Activated T-cell treated with anti-CD3 and anti-CD28 coated beads for 24 hours (primary cell): ENCODE measurements at regions not wholly inside any gene's neighbourhood (a gene's known extent, or its start where the extent isn't known, plus 50 kb on each side); places are given as distances from the start of the nearest gene placed in this dataset.

ENCODE experiments used
- DNase-seq: peaks from one replicate; pipeline ENCODE4 v3.0.0-alpha.2; 2020; ENCODE audit warnings: low read depth

GRCh38 chr6:6376845-6377244 lies 56.4 kb upstream of the F13A1 start:
- no peak for DNase-seq

GRCh38 chr6:6377621-6378020 lies 57.2 kb upstream of the F13A1 start:
- DNase-seq = no peak

DNA sequence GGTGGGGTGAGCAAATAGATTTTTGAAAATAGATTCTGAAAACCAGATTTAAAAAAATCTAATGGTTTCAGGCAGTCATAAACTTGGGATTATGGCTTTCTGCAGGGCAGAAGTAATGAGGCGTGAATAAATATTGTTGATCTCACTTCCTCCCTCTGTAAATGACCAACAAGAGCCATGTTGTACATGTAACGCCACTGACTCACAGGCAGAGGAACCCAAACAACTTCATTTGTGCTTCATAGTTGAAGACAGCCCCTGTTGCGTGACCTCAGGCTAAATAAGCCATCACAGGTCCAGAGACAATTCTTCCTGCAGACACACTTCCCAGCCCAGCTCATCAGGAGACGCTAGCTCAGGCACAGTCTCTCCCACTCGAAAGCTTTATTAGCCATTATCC lies 59.1 kb upstream of the F13A1 start:
- no peak for DNase-seq

- DNase-seq = no peak
Measured at GRCh38 chr6:6384520-6384919, 64.1 kb upstream of the F13A1 start.

- no peak for DNase-seq
Measured at GRCh38 chr6:6386010-6386409, 65.5 kb upstream of the F13A1 start.

GRCh38 chr6:6390849-6391602 lies 70.6 kb upstream of the F13A1 start:
- DNase-seq = no peak

GRCh38 chr6:6392214-6393068 lies 72.0 kb upstream of the F13A1 start:
- DNase-seq = no peak

DNA sequence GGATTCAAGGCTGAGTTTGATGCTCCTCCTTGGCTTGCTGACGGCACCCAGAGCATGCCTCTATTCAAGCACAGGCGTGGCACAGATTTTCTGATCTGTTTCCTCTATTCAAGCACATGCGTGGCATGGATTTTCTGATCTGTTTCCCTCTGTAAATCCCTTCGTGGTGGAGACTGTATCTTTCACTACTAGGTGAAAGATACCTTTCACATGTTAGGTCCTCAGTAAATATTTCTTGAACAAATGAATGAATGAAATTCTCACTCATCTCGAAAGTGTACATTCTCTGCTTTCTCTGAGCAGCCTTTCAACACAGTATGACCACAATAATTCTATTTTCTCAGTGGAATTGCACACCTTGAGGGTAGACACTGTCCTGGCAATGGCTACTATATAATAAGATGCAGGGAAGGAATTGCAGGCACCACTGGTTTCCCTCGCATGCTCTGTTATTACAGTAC lies 72.6 kb upstream of the F13A1 start:
- DNase-seq = no peak

- DNase-seq = no peak
Measured at GRCh38 chr6:6395581-6396197, 75.2 kb upstream of the F13A1 start.

- DNase-seq = no peak
Measured at GRCh38 chr6:6397842-6398241, 77.4 kb upstream of the F13A1 start.

GRCh38 chr6:6399568-6399967 lies 79.1 kb upstream of the F13A1 start:
- DNase-seq = no peak

GRCh38 chr6:6401401-6401800 lies 80.9 kb upstream of the F13A1 start:
- no peak for DNase-seq

- no peak for DNase-seq
Measured at GRCh38 chr6:6402006-6402405, 81.5 kb upstream of the F13A1 start.

DNA sequence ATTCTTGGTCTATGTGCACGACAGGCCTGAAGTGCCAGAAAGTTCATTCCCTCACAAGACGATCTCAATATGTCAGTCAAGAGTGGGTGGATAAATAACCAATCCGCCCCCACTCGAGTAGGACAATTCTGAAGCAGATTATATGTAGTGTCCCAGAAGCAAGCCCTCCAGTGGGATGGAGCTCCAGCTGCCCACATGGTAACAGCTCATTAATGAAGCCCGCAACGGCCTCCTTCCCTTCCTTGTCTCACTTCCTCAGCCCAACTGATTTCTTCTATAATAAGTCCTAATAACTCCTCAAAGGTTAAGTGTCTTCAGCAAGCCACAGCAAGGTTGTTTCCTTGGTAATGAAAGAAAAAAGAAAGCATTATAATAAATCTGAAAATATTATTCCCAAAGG lies 82.1 kb upstream of the F13A1 start:
- no peak for DNase-seq

DNA sequence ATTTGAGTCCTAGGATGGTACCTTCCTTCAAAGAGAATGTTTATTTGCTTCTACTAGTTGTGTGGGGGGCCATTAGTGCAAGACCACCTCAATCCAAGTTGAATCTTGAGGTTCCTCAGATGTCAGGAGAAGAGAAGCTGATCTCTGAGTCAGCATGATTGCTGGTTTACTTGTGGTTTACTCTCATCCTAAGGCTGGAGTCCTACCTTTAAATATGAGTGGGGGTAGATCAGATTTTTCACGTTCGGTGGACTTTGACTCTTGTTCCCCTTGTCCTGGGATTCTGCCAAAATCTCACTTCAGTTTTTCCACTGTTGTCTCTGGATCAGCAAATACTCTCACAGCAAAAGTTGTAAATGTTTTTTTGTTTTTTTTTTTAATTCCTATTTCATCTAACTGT lies 84.6 kb upstream of the F13A1 start:
- no peak for DNase-seq

- DNase-seq = no peak
Measured at GRCh38 chr6:6405997-6406714, 85.7 kb upstream of the F13A1 start.

DNA sequence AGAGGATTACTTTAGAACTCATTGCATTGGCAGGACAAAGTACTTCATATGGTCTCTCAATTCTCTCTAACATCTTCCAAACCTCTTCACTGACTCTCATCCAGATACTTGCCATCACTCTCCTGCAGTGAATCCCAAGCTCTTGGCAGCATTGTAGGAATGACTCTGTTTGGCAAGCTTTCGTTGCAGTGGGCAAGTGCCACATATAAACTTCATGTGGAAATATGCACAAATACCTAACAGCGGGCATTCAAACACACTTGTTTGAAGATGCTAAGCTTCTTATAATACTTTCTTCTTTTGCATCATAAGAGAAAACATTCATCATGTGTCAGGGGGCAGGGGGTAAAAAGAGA lies 86.2 kb upstream of the F13A1 start:
- no peak for DNase-seq

DNA sequence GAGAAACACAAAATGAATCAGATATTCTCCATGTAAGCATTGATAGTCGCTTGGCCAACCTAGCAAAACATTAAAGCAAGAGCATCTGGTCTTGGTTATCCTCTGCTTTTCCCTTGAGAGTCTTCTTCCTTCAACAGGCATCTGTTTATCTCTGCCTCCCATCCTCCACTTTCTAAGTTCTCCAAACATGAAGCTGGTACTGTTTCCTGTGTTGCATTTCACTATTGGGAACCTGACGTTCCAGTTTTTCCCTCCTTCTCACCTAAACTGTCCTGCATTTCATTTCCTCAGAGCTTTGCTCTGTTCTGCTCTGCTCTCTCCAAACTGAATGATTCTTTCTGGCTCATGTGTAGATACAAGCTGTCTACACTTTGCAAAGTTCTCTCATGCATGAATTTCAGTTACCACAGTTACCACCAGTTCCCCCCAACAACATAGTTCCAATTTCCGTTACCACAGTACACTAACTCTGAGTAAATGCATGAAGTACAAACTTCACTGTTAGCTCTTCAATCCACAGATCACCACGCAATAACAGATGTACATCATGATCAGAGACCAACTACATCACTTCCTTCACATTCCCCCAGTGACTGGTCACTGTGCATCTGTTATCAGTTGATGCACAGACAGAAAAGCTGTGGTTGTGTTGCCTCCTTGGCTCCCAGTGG lies 86.7 kb upstream of the F13A1 start:
- no peak for DNase-seq

DNA sequence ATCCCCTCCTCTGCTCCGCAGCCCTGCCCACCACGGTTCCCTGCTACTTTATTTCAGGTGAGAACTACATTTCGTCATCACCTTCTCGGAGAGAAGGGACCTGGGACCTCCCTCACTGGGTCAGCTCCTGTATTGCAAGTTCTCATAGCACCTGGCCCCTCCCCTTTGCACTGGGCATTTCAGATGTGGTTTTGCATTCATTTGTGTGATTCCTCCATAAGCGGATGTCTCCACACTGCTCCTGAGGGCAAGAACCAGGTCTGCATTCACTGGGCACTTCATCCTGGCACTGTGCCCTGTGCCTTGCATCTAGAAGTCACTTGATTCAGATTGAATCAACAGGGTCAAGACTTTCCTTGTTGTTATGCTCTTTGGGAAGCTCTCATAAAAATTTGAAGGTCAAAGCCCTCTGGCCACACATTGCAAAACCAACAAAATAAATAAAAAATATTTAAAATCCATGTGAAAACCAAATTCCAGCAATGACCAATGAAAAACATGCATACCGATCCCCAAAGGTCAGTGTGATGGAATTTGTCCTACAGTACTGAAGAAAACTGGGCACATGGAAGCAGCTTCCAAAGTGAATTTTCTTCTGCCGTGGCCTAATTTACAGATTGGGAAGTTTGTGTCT lies 89.1 kb upstream of the F13A1 start:
- DNase-seq = no peak

DNA sequence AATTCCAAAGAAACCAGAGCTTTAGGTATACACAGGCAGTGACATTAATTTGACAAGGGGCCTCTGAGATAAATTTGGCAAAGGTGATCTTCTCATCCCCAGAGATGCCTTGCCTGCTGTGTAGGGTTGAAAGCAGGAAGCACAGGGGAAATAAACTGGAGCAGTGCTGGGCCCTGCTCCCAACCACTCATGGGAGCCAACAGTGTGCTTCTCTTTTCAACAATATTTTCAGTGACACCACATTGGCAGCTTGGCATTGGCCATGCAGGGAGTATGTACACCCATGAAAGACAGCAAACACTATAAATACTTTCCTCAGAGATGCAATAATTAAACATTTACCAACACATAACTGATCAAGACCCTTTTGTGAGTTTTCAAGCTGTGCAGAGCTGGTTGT lies 90.7 kb upstream of the F13A1 start:
- DNase-seq = no peak

- no peak for DNase-seq
Measured at GRCh38 chr6:6412221-6412620, 91.8 kb upstream of the F13A1 start.
